Heart right ventricle (tissue), 16 donors: ENCODE measurements at regions not wholly inside any gene's neighbourhood (a gene's known extent, or its start where the extent isn't known, plus 50 kb on each side); places are given as distances from the start of the nearest gene placed in this dataset.

Experiments
- ATAC-seq, 8 donors: fragments of 200-7000 bp; cut with Tn5 transposase; one replicate each; pipeline ENCODE4 v1.9.1; 2020; ENCODE audit warnings: mild to moderate bottlenecking in 8 of 8, moderate library complexity in 8 of 8, moderate number of reproducible peaks in 1 of 8
- DNase-seq, 2 donors: peaks; one replicate each; pipeline ENCODE4 v3.0.0-alpha.2; 2020
- H3K27ac ChIP-seq, 10 donors: fragments of 200-600 bp; sonication (generic) in 2 of 10; one replicate each; pipeline versions ENCODE4 v1.5.0 to v1.8.0; 2020 to 2022; ENCODE audit warnings: mild to moderate bottlenecking in 3 of 10
- H3K27me3 ChIP-seq, 7 donors: fragments of 200-600 bp; one replicate each; pipeline ENCODE4 v1.8.0; 2021 to 2022; ENCODE audit warnings: mild to moderate bottlenecking in 2 of 7
- H3K36me3 ChIP-seq, 9 donors: fragments of 200-600 bp; sonication (generic) in 1 of 9; one replicate each; pipeline versions ENCODE4 v1.5.0 to v1.8.0; 2020 to 2022; ENCODE audit warnings: mild to moderate bottlenecking in 2 of 9
- H3K4me1 ChIP-seq, 9 donors: fragments of 200-600 bp; sonication (generic) in 1 of 9; one replicate each; pipeline versions ENCODE4 v1.5.0 to v1.8.0; 2020 to 2022; ENCODE audit warnings: mild to moderate bottlenecking in 4 of 9
- H3K4me3 ChIP-seq, 10 donors: fragments of 200-600 bp; sonication (generic) in 2 of 10; one replicate each; pipeline versions ENCODE4 v1.5.0 to v1.8.0; 2020 to 2022; ENCODE audit warnings: mild to moderate bottlenecking in 7 of 10, moderate library complexity in 2 of 10
- H3K9me3 ChIP-seq, 11 donors: fragments of 200-600 bp in 10 of 11; sonication (generic) in 2 of 11; one replicate each; pipeline versions ENCODE4 v1.5.0 to v1.8.0; 2013 to 2022; ENCODE audit warnings: mild to moderate bottlenecking in 2 of 11, control low read depth in 1 of 11, moderate library complexity in 1 of 11
- WGBS, 2 donors: extraction: QIAGEN DNeasy Blood & Tissue Kit; methylation state at CpG; one replicate each; pipeline ENCODE4 v1.1.7; 2013; ENCODE audit warnings: inconsistent platforms in 1 of 2; 5-methylcytosine and 5-hydroxymethylcytosine counted together
- intact Hi-C, 10 donors: fragments of 100-400 bp; cut with DNase I; formaldehyde crosslinking; loops; one replicate each; pipeline versions ENCODE4 v1.11.1 to v1.14.2; 2022
- TF ChIP-seq, protein P1 (sequence below), 9 donors: fragments of 200-600 bp; sonication (generic) in 2 of 9; IDR thresholded peaks; one replicate each; pipeline versions ENCODE4 v1.5.0 to v1.8.0; 2021 to 2022; ENCODE audit warnings: antibody characterized with exemption in 9 of 9, mild to moderate bottlenecking in 5 of 9, moderate library complexity in 1 of 9
- donor health status: Arrhythmogenic right ventricular cardiomyopathy.
- donor health status: ischemic (EF 13 %, LVEDD 7.1; RV severe dilation, severe dysfunction).
- donor health status: healthy with polysubstance abuse.
- donor health status: DM: no; HTN: yes; CAD: no.
- donor health status: DM: no; HTN: no; CAD: no.
- donor health status: ischemic (EF 25% LVEDD 6.9; RV normal size, moderate dysfunction).
- donor health status: ischemic (EF 25% LVEDD 5.7; RV mildly dilated, moderate dysfunction).
- donor health status: healthy.
- donor health status: DM: yes; HTN: yes; CAD: no.
- donor health status: Ischemic cardiomyopathy.
- donor health status: ischemic (EF 35%, LVEDD 5.7; RV mildly dilated, moderate dysfunction).
- donor health status: nonischemic (EF 11% LVEDD 7.7; RV severe dilation, severe dysfunction).
- donor health status: DM: yes; HTN: yes; CAD: no.
- donor health status: PGD.
- donor health status: ischemic (EF 29% LVEDD 5.4; RV normal size, mild dysfunction).
- donor health status: nonischemic (EF 23%, LVEDD 6.1; RV moderate dilation, normal function).

DNA sequence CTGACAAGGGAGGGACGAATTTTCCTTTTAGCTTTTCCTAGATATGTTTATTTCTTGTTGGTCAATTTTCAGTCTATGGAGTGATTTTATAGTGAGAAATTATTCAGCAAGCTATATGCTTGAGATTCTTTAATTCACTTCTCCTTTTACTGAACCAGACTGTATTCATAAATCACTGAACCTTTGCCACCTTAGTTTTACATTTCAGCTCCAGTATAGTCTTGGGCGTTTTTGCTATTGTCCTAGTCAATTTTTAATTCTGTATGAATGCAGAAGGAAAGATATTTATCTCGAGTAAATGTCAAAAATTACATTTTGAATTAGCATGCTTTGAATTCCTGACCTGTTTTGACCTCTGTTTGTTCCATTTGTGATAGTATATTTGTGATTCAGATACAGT lies 468.9 kb downstream of the IPMK start:
- Histone ChIP-seq H3K27me3 (no peaks in the 10 kb centered on the region), H3K36me3 (no peaks in the 10 kb centered on the region), H3K27ac (no peak overlapping the region), H3K4me3 (no peak overlapping the region), H3K9me3 (peaks cover 0 to 9% (median 0%) of the 10 kb centered on the region in 11 donors), H3K4me1 (no peaks in the 10 kb centered on the region)
- DNase-seq (no peak), ATAC-seq (no peak)
- 26 to 32% methylated on average over 3 of the region's 3 CpGs for WGBS, 2 donors
- TF ChIP-seq, protein P1, sequence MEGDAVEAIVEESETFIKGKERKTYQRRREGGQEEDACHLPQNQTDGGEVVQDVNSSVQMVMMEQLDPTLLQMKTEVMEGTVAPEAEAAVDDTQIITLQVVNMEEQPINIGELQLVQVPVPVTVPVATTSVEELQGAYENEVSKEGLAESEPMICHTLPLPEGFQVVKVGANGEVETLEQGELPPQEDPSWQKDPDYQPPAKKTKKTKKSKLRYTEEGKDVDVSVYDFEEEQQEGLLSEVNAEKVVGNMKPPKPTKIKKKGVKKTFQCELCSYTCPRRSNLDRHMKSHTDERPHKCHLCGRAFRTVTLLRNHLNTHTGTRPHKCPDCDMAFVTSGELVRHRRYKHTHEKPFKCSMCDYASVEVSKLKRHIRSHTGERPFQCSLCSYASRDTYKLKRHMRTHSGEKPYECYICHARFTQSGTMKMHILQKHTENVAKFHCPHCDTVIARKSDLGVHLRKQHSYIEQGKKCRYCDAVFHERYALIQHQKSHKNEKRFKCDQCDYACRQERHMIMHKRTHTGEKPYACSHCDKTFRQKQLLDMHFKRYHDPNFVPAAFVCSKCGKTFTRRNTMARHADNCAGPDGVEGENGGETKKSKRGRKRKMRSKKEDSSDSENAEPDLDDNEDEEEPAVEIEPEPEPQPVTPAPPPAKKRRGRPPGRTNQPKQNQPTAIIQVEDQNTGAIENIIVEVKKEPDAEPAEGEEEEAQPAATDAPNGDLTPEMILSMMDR (IDR thresholded peaks at IDR 0.05) = no peak
- intact Hi-C loops = no loop called here

DNA sequence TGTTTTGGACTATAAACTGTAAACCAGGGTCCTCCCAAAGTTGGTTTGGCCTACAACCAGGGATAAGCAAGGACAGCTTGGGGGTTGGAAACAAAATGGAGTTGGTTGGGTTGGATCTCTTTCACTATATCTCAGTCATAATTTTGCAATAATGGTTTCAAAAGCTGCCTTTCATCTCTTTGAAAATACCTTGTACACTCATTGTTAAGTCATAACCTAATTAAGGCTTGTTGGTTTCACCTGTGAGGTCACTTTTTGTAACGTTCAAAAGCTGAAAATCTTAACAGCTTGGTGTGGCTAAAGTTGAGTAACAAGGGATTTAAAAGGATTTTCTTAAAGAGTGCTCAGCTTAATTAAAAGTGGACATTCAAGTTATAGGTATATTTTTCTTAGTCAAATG lies 476.1 kb downstream of the IPMK start:
- intact Hi-C loops = no loop called here
- DNase-seq = no peak
- no peak for ATAC-seq
- 74 to 85% methylated on average over 1 of the region's 1 CpG for WGBS, 2 donors
- Histone ChIP-seq H3K27ac (no peak overlapping the region), H3K4me1 (no peaks in the 10 kb centered on the region), H3K9me3 (peaks cover 0 to 9% (median 0%) of the 10 kb centered on the region in 11 donors), H3K4me3 (no peak overlapping the region), H3K27me3 (no peaks in the 10 kb centered on the region), H3K36me3 (no peaks in the 10 kb centered on the region)
- TF ChIP-seq, protein P1 (IDR thresholded peaks at IDR 0.05) = no peak

DNA sequence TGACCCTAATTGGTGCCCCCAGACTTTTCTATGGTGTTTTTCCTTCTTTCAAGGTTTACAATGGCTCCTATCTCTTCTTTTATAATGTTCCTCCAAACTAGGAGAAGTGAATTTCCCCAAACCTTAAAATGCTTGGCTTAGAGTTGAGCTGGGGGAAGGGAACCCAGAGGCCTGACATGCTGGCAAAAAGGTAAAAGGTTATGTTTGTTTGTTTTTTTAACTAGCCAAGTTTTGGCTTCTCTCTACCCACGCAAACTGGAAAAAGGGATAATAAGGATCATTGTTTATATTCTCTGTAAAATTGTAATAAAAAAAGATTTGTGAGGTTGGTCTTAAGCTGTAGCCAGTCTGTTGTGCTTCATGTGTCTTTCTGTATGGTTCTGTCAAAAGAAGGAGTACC lies 477.0 kb downstream of the IPMK start:
- 87 to 94% methylated on average over 1 of the region's 1 CpG for WGBS, 2 donors
- TF ChIP-seq, protein P1 (IDR thresholded peaks at IDR 0.05) = no peak
- DNase-seq (no peak), ATAC-seq (no peak)
- H3K4me3 ChIP-seq = no peak overlapping the region
- H3K27me3 ChIP-seq = no peaks in the 10 kb centered on the region
- H3K9me3 ChIP-seq = peaks cover 0 to 6% (median 0%) of the 10 kb centered on the region in 11 donors
- intact Hi-C loops = no loop called here
- no peaks in the 10 kb centered on the region for H3K4me1 ChIP-seq
- H3K36me3 ChIP-seq = no peaks in the 10 kb centered on the region
- H3K27ac ChIP-seq = no peak overlapping the region

DNA sequence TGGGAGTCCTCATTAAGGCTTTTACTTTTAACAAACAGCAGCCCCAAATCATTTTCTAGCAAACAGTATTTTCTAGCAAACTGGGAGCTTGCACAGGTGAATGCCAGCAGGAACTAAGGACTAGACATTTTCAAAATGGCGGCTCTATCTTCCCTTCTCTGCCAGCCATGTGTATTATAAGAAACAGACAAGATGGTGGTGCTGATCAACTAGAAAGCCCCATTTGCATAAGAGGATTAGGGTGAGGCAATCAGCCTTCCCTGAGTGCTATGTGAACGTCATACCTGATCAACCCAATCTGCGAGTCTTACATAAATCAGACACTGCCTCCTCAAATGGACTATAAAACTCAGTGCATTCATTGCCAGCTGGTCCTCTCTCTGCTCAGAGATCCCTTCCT lies 479.6 kb downstream of the IPMK start:
- TF ChIP-seq, protein P1 (IDR thresholded peaks at IDR 0.05) = no peak
- H3K4me3 ChIP-seq = no peak overlapping the region
- H3K36me3 ChIP-seq = no peaks in the 10 kb centered on the region
- no peaks in the 10 kb centered on the region for H3K4me1 ChIP-seq
- WGBS, 2 donors = 86 to 87% methylated on average over 3 of the region's 3 CpGs
- peaks cover 0 to 6% (median 0%) of the 10 kb centered on the region in 11 donors for H3K9me3 ChIP-seq
- ATAC-seq (no peak), DNase-seq (no peak)
- intact Hi-C loops = no loop called here
- H3K27me3 ChIP-seq = no peaks in the 10 kb centered on the region
- H3K27ac ChIP-seq = no peak overlapping the region
